ENCODE measurements at regions not wholly inside any gene's neighbourhood (a gene's known extent, or its start where the extent isn't known, plus 50 kb on each side); places are given as distances from the start of the nearest gene placed in this dataset.

- no peaks in the 10 kb centered on the region for H3K4me1 ChIP-seq (ENCODE audit: insufficient read depth)
- H3K27ac ChIP-seq (ENCODE audit: low read depth): no peak overlapping the region
- DNase-seq (ENCODE audit: extremely low spot score): peak; percentile 4
- 32% methylated on average over 5 of the region's 5 CpGs for WGBS
- H3K4me3 ChIP-seq (ENCODE audit: low read depth, low read length): no peak overlapping the region
- no peaks in the 10 kb centered on the region for H3K36me3 ChIP-seq (ENCODE audit: insufficient read depth)
Measured at GRCh38 chr13:82356667-82357410, 1525.4 kb downstream of the SLITRK1 start.

GRCh38 chr13:82344867-82345266 is 1537.4 kb downstream of the SLITRK1 start:
- H3K4me1 ChIP-seq (ENCODE audit: insufficient read depth): no peaks in the 10 kb centered on the region
- 85% methylated on average over 1 of the region's 1 CpG for WGBS
- DNase-seq (ENCODE audit: extremely low spot score): no peak
- no peak overlapping the region for H3K27ac ChIP-seq (ENCODE audit: low read depth)
- no peak overlapping the region for H3K4me3 ChIP-seq (ENCODE audit: low read depth, low read length)
- H3K36me3 ChIP-seq (ENCODE audit: insufficient read depth): no peaks in the 10 kb centered on the region

GRCh38 chr13:82341116-82341515 is 1541.2 kb downstream of the SLITRK1 start:
- Histone ChIP-seq H3K4me3 (ENCODE audit: low read depth, low read length) (no peak overlapping the region), H3K36me3 (ENCODE audit: insufficient read depth) (no peaks in the 10 kb centered on the region), H3K27ac (ENCODE audit: low read depth) (no peak overlapping the region), H3K4me1 (ENCODE audit: insufficient read depth) (no peaks in the 10 kb centered on the region)
- no peak for DNase-seq (ENCODE audit: extremely low spot score)
- WGBS: 93% methylated on average over 1 of the region's 1 CpG

- no peaks in the 10 kb centered on the region for H3K36me3 ChIP-seq (ENCODE audit: insufficient read depth)
- H3K27ac ChIP-seq (ENCODE audit: low read depth): no peak overlapping the region
- H3K4me3 ChIP-seq (ENCODE audit: low read depth, low read length): no peak overlapping the region
- DNase-seq (ENCODE audit: extremely low spot score): no peak
- 58% methylated on average over 5 of the region's 5 CpGs for WGBS
- H3K4me1 ChIP-seq (ENCODE audit: insufficient read depth): no peaks in the 10 kb centered on the region
Measured at GRCh38 chr13:82330499-82330898, 1551.8 kb downstream of the SLITRK1 start.

GRCh38 chr13:82323101-82323500 is 1559.2 kb downstream of the SLITRK1 start:
- 89% methylated on average over 5 of the region's 5 CpGs for whole genome bisulfite sequencing
- Histone ChIP-seq H3K27ac (ENCODE audit: low read depth) (no peak overlapping the region), H3K4me3 (ENCODE audit: low read depth, low read length) (no peak overlapping the region), H3K4me1 (ENCODE audit: insufficient read depth) (no peaks in the 10 kb centered on the region), H3K36me3 (ENCODE audit: insufficient read depth) (no peaks in the 10 kb centered on the region)
- no peak for DNase-seq (ENCODE audit: extremely low spot score)

DNA sequence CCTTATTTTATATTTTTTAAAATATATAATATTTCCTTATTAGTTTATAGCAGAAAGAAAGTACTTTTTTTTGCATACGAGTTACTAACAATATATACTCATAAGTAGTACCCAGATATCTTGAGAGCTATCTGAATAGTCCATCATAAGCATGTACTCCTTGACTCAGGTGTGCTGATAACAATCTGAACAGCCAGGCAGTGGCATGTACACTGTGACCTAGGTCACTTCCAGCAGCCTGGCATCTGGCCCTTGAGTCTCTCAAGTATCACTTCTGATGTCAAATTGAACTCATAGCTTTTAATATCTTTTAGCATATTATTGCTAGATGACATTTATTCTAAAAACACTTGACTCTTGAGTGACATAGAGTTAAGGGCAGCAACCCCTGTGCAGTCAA is 1576.7 kb downstream of the SLITRK1 start:
- WGBS: 74% methylated on average over 1 of the region's 1 CpG
- no peaks in the 10 kb centered on the region for H3K36me3 ChIP-seq (ENCODE audit: insufficient read depth)
- H3K4me1 ChIP-seq (ENCODE audit: insufficient read depth): no peaks in the 10 kb centered on the region
- DNase-seq (ENCODE audit: extremely low spot score): no peak
- no peak overlapping the region for H3K4me3 ChIP-seq (ENCODE audit: low read depth, low read length)
- no peak overlapping the region for H3K27ac ChIP-seq (ENCODE audit: low read depth)

DNA sequence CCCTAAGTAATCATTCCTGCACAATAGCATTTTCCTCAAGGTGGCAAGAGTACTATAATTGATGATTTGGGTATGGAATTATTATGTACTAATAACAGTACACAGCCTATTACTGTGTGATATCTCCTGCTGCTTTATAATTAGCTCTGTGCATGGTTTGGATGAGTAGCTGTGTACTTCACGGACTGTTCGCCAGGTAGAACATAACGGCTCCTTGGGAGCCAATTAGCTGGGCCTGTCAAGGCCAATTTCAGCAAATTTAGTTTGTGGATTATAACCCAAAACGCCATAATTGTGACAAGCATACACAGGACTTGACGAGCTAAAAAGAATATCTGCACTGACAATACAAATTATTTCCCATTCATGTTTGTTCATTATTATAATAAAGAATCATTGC is 1584.2 kb downstream of the SLITRK1 start:
- Histone ChIP-seq H3K4me3 (ENCODE audit: low read depth, low read length) (no peak overlapping the region), H3K27ac (ENCODE audit: low read depth) (no peak overlapping the region), H3K4me1 (ENCODE audit: insufficient read depth) (no peaks in the 10 kb centered on the region), H3K36me3 (ENCODE audit: insufficient read depth) (no peaks in the 10 kb centered on the region)
- 93% methylated on average over 5 of the region's 5 CpGs for WGBS
- DNase-seq (ENCODE audit: extremely low spot score): no peak

- H3K36me3 ChIP-seq (ENCODE audit: insufficient read depth): no peaks in the 10 kb centered on the region
- no peak for DNase-seq (ENCODE audit: extremely low spot score)
- WGBS: 90% methylated on average over 6 of the region's 6 CpGs
- no peak overlapping the region for H3K27ac ChIP-seq (ENCODE audit: low read depth)
- H3K4me1 ChIP-seq (ENCODE audit: insufficient read depth): no peaks in the 10 kb centered on the region
- no peak overlapping the region for H3K4me3 ChIP-seq (ENCODE audit: low read depth, low read length)
Measured at GRCh38 chr13:82294226-82294625, 1588.0 kb downstream of the SLITRK1 start.

DNA sequence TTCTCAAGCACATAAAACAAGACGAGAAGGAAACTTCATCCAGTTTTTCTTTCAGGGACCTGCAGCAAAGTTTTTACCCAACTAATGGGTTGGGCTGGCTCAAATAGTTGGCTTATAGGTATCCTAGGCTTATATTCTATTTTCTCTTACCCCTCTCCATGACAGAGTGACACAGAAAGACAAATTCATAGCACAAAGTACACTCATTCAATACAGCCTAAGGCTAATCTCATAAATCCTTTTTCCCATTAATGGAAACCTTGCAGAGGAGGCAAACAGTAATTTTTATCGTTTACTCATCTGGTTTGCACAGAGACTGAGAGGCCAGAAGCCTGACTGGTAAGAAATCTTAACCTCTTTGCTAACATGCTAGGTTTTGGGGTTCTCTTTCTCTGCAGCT is 1589.9 kb downstream of the SLITRK1 start:
- H3K27ac ChIP-seq (ENCODE audit: low read depth): no peak overlapping the region
- no peaks in the 10 kb centered on the region for H3K36me3 ChIP-seq (ENCODE audit: insufficient read depth)
- 76% methylated on average over 2 of the region's 2 CpGs for whole genome bisulfite sequencing
- DNase-seq (ENCODE audit: extremely low spot score): no peak
- H3K4me1 ChIP-seq (ENCODE audit: insufficient read depth): no peaks in the 10 kb centered on the region
- H3K4me3 ChIP-seq (ENCODE audit: low read depth, low read length): no peak overlapping the region

GRCh38 chr13:82291852-82292251 is 1590.4 kb downstream of the SLITRK1 start:
- 86% methylated on average over 3 of the region's 3 CpGs for WGBS
- Histone ChIP-seq H3K27ac (ENCODE audit: low read depth) (no peak overlapping the region), H3K36me3 (ENCODE audit: insufficient read depth) (no peaks in the 10 kb centered on the region), H3K4me1 (ENCODE audit: insufficient read depth) (no peaks in the 10 kb centered on the region), H3K4me3 (ENCODE audit: low read depth, low read length) (no peak overlapping the region)
- no peak for DNase-seq (ENCODE audit: extremely low spot score)

DNA sequence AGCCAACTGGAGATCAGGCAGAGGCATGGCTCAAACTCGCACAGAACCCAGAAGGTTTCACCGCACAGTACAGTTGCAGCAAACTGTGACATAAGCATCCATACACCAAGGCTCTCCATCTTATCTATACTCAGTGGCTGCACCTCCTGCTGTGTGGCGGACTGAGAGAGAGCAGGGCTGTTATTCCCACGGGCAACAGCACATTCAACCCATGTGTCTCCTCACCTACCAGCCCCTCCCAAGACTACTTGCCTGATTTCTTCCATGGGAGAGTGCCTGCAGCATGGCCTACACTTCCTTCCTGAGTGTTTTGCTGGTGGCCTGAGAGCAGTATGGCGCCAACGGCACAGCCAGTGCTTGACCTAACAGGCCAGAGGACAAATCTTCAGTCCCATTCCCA is 1606.6 kb downstream of the SLITRK1 start:
- Histone ChIP-seq H3K27ac (ENCODE audit: low read depth) (no peak overlapping the region), H3K36me3 (ENCODE audit: insufficient read depth) (no peaks in the 10 kb centered on the region), H3K4me3 (ENCODE audit: low read depth, low read length) (no peak overlapping the region), H3K4me1 (ENCODE audit: insufficient read depth) (no peaks in the 10 kb centered on the region)
- 92% methylated on average over 6 of the region's 6 CpGs for WGBS
- no peak for DNase-seq (ENCODE audit: extremely low spot score)

GRCh38 chr13:82259284-82259683 is 1623.0 kb downstream of the SLITRK1 start:
- no peak for DNase-seq (ENCODE audit: extremely low spot score)
- H3K36me3 ChIP-seq (ENCODE audit: insufficient read depth): no peaks in the 10 kb centered on the region
- H3K27ac ChIP-seq (ENCODE audit: low read depth): no peak overlapping the region
- H3K4me1 ChIP-seq (ENCODE audit: insufficient read depth): no peaks in the 10 kb centered on the region
- no peak overlapping the region for H3K4me3 ChIP-seq (ENCODE audit: low read depth, low read length)
- WGBS: 95% methylated on average over 13 of the region's 13 CpGs

- 97% methylated on average over 56 of the region's 56 CpGs for WGBS
- no peak overlapping the region for H3K27ac ChIP-seq (ENCODE audit: low read depth)
- no peak for DNase-seq (ENCODE audit: extremely low spot score)
- H3K4me1 ChIP-seq (ENCODE audit: insufficient read depth): no peaks in the 10 kb centered on the region
- no peaks in the 10 kb centered on the region for H3K36me3 ChIP-seq (ENCODE audit: insufficient read depth)
- H3K4me3 ChIP-seq (ENCODE audit: low read depth, low read length): no peak overlapping the region
Measured at GRCh38 chr13:82257790-82258507, 1624.3 kb downstream of the SLITRK1 start.

- WGBS: 85% methylated on average over 1 of the region's 1 CpG
- H3K4me3 ChIP-seq (ENCODE audit: low read depth, low read length): no peak overlapping the region
- no peaks in the 10 kb centered on the region for H3K36me3 ChIP-seq (ENCODE audit: insufficient read depth)
- no peaks in the 10 kb centered on the region for H3K4me1 ChIP-seq (ENCODE audit: insufficient read depth)
- no peak for DNase-seq (ENCODE audit: extremely low spot score)
- H3K27ac ChIP-seq (ENCODE audit: low read depth): no peak overlapping the region
Measured at GRCh38 chr13:82248762-82249161, 1633.5 kb downstream of the SLITRK1 start.
